RWPE2 (cell line): ENCODE measurements at regions not wholly inside any gene's neighbourhood (a gene's known extent, or its start where the extent isn't known, plus 50 kb on each side); places are given as distances from the start of the nearest gene placed in this dataset.

ENCODE experiments used
- ATAC-seq: fragments of 200-7000 bp; cut with Tn5 transposase; 3 replicates; pipeline ENCODE4 v1.9.1; 2021; ENCODE audit warnings: low read depth
- DNase-seq: peaks from one replicate; pipeline ENCODE4 v3.0.0-alpha.2; 2020; ENCODE audit warnings: low spot score
- H3K27ac ChIP-seq: fragments of 450-650 bp; 2 replicates; pipeline ENCODE4 v1.5.1; 2017; ENCODE audit warnings: mild to moderate bottlenecking; ENCODE audit not compliant: poor library complexity, severe bottlenecking
- H3K27me3 ChIP-seq: fragments of 250-450 bp; sonication (Bioruptor Pico); 2 replicates; pipeline ENCODE4 v1.5.1; 2021; ENCODE audit warnings: mild to moderate bottlenecking, moderate library complexity; ENCODE audit not compliant: insufficient read depth, poor library complexity, severe bottlenecking
- H3K36me3 ChIP-seq: fragments of 250-450 bp; sonication (Bioruptor Pico); 2 replicates; pipeline ENCODE4 v1.5.1; 2020; ENCODE audit warnings: low read depth, mild to moderate bottlenecking, moderate library complexity
- H3K4me1 ChIP-seq: fragments of 250-450 bp; sonication (Bioruptor Pico); 2 replicates; pipeline ENCODE4 v1.5.1; 2021; ENCODE audit warnings: mild to moderate bottlenecking, moderate library complexity; ENCODE audit not compliant: insufficient read depth, poor library complexity, severe bottlenecking
- H3K4me3 ChIP-seq: fragments of 250-450 bp; sonication (Bioruptor Pico); 2 replicates; pipeline ENCODE4 v1.5.1; 2021; ENCODE audit warnings: mild to moderate bottlenecking, moderate library complexity; ENCODE audit not compliant: severe bottlenecking
- H3K9me3 ChIP-seq: fragments of 250-450 bp; sonication (Bioruptor Pico); 2 replicates; pipeline ENCODE4 v1.5.1; 2021; ENCODE audit warnings: mild to moderate bottlenecking, moderate library complexity; ENCODE audit not compliant: severe bottlenecking
- CTCF ChIP-seq: fragments of 450-650 bp; IDR thresholded peaks from one replicate; pipeline ENCODE4 v1.5.1; 2017; ENCODE audit warnings: mild to moderate bottlenecking, moderate library complexity; ENCODE audit not compliant: poor library complexity, severe bottlenecking

GRCh38 chr4:27602172-27602571 lies 741.5 kb downstream of the STIM2 start:
- H3K36me3 ChIP-seq, result no peaks in the 10 kb centered on the region
- H3K4me1 ChIP-seq, result no peaks in the 10 kb centered on the region
- DNase-seq (no peak), ATAC-seq (no peak)
- no peak for TF ChIP-seq CTCF
- H3K27me3 ChIP-seq, result no peaks in the 10 kb centered on the region
- no peak overlapping the region for H3K27ac ChIP-seq
- H3K4me3 ChIP-seq, result no peak overlapping the region
- H3K9me3 ChIP-seq, result peaks cover 2% of the 10 kb centered on the region

GRCh38 chr4:27604692-27605091 lies 744.1 kb downstream of the STIM2 start:
- no peak overlapping the region for H3K27ac ChIP-seq

GRCh38 chr4:27616166-27616565 lies 755.5 kb downstream of the STIM2 start:
- H3K36me3 ChIP-seq, result no peaks in the 10 kb centered on the region
- H3K27ac ChIP-seq, result no peak overlapping the region
- no peaks in the 10 kb centered on the region for H3K9me3 ChIP-seq
- H3K4me3 ChIP-seq, result no peak overlapping the region
- DNase-seq (no peak), ATAC-seq (no peak)
- H3K4me1 ChIP-seq, result no peaks in the 10 kb centered on the region
- no peak for TF ChIP-seq CTCF
- no peaks in the 10 kb centered on the region for H3K27me3 ChIP-seq

More at GRCh38 chr4:27604692-27605091, 744.1 kb downstream of the STIM2 start:
- ATAC-seq, result no peak
- TF ChIP-seq CTCF, result no peak
- H3K4me3 ChIP-seq, result no peak overlapping the region
- no peaks in the 10 kb centered on the region for H3K4me1 ChIP-seq
- no peak for DNase-seq
- no peaks in the 10 kb centered on the region for H3K27me3 ChIP-seq
- H3K36me3 ChIP-seq, result no peaks in the 10 kb centered on the region
- H3K9me3 ChIP-seq, result peaks cover 2% of the 10 kb centered on the region

- TF ChIP-seq CTCF, result no peak
- no peak for ATAC-seq
Observed at GRCh38 chr4:27619435-27619834, 758.8 kb downstream of the STIM2 start.

GRCh38 chr4:27620886-27621285 lies 760.2 kb downstream of the STIM2 start:
- TF ChIP-seq CTCF, result no peak
- H3K27me3 ChIP-seq, result no peaks in the 10 kb centered on the region
- no peak overlapping the region for H3K27ac ChIP-seq
- H3K36me3 ChIP-seq, result no peaks in the 10 kb centered on the region
- no peaks in the 10 kb centered on the region for H3K4me1 ChIP-seq
- no peak overlapping the region for H3K4me3 ChIP-seq
- no peak for ATAC-seq
- no peaks in the 10 kb centered on the region for H3K9me3 ChIP-seq
- no peak for DNase-seq

More at GRCh38 chr4:27619435-27619834, 758.8 kb downstream of the STIM2 start:
- no peaks in the 10 kb centered on the region for H3K27me3 ChIP-seq
- H3K27ac ChIP-seq, result no peak overlapping the region
- no peaks in the 10 kb centered on the region for H3K36me3 ChIP-seq
- H3K9me3 ChIP-seq, result no peaks in the 10 kb centered on the region
- no peaks in the 10 kb centered on the region for H3K4me1 ChIP-seq
- H3K4me3 ChIP-seq, result no peak overlapping the region
- DNase-seq, result no peak
